Activated T-cell treated with anti-CD3 and anti-CD28 coated beads, Interleukin-2, amount 50 U/mL, for 1 hour (primary cell): ENCODE measurements at regions not wholly inside any gene's neighbourhood (a gene's known extent, or its start where the extent isn't known, plus 50 kb on each side); places are given as distances from the start of the nearest gene placed in this dataset.
"Not testable (repeated sequence)": the region's sequence is repeated elsewhere in the genome, so short reads cannot be mapped to it uniquely, and the experiment has no call there.

Experiments used
- DNase-seq: peaks from one replicate; pipeline ENCODE4 v3.0.0-alpha.2; 2020

DNA sequence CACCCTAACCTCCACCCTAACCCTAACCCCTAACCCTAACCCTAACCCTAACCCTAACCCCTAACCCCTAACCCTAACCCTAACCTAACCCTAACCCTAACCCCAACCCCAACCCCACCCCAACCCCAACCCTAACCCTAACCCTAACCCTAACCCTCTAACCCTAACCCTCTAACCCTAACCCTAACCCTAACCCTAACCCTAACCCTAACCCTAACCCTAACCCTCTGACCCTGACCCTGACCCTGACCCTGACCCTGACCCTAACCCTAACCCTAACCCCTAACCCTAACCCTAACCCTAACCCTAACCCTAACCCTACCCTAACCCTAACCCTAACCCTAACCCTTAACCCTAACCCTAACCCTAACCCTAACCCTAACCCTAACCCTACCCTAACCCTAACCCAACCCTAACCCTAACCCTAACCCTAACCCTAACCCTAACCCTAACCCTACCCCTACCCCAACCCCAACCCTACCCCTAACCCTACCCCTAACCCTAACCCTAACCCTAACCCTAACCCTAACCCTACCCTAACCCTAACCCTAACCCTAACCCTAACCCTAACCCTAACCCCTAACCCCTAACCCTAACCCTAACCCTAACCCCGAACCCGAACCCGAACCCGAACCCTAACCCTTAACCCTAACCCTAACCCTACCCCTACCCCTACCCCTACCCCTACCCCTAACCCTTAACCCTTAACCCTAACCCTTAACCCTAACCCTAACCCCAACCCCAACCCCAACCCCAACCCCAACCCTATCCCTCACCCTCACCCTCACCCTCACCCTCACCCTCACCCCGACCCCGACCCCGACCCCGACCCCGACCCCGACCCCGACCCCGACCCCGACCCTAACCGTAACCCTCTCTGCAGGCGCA lies 186.2 kb upstream of the CHL1 start:
- DNase-seq = not testable (repeated sequence)

DNA sequence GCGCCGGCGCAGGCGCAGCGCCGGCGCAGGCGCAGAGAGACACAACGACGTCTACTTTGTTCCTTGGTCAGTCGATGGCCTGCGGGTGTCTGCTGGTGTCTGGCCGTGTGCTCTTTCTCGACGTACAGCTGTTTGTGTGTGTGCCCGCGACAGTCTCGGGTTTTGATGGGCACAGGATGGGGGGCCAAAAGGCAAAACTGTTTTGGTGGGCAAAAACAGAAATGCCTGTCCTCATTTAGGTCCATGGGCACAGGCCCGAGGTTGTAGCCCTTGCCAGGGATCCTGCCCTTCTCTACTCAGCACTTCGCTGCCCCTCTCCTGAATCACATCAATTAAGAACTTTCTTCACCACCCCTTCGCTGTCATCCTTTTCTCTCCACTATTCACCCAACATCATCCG lies 184.8 kb upstream of the CHL1 start:
- DNase-seq = peak; percentile 22

DNA sequence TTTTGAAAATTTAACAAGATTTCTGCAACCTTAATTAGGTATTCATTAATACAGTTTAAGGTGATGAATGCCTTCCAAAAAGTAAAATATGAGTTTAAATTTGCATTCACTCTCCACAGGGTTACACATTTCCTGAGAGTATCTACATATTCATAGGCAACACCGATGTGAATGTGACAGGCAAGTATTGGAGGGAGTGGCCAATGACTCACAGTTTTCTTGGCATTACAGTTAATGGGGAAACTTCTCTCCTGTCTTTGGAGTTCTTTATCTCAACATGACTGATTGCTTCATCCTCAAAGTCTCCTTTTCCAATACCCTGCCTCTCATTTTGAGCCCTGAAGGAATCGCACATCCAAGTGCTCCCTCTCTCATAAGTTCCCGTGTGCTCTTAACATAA lies 181.9 kb upstream of the CHL1 start:
- no peak for DNase-seq

DNA sequence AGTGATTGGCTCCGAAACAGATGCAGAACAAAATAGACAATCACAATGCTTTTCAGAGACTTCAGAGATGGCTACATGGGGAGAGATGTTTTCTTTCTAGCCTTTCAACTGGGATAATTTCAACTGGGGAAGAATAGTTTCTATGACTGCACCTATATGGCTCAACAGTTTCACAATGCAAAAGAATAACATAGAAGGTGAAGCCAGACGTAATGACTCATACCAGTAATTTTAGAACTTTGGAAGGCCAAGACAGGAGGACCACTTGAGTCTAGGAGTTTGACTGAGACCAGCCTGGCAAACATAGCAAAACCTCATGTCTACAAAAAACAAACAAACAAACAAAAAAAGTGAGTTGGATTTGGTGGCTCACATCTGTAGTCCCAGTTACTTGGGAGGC lies 180.2 kb upstream of the CHL1 start:
- DNase-seq = no peak

DNA sequence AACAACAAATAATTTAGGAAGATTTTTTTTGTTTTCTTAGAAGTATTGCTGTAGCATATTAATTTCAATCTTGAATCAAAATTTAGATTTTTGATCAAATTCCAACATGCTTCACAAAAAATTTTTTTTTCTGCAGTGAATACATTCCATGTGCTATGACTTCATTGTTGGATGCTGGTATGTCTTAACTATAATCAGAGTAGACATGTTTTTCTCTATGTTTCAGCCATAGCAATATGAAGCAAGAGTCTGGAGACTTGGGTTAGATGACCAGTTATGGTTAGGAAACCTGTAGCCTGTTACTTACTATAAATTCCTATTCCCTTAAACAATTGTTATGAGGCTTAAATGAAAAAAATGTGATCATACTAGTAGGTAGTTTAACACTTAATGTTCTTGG lies 176.1 kb upstream of the CHL1 start:
- DNase-seq = no peak

DNA sequence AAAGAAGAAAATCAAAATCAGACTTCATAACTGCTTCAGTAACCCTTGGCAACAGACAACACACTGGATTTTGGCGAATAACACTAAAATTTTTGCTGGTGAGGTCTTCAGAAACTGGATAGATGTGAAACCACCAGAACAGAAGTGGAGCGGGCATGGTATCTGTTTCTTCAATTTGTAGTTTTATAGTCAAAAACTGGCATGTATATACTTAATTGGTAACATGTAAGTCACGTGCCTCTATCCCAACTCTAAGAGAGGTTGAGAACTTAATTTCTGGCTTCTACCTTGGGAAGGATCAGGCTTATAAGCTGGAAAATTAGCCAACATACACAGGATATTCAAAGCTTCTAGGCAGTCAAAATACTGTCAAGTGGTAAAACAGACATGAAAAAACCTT lies 172.6 kb upstream of the CHL1 start:
- no peak for DNase-seq

DNA sequence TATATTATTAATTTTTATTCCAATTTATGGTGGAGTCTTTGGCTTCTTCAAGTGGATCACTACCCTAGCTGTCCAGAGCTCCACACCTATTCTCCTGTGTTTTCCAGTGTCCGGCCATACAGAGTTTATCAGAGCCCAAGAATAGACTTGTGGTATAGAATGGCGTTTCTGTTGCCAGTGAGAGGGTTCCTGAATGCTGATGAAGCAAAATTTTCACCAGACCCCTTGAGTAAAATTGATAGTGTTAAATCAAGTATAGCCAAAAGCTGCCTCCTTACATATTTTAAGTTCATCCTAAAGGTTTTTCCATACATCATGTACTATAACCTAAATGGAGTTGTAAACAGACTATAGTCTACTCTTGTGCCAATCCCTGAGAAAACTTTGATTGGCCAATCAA lies 171.5 kb upstream of the CHL1 start:
- no peak for DNase-seq

DNA sequence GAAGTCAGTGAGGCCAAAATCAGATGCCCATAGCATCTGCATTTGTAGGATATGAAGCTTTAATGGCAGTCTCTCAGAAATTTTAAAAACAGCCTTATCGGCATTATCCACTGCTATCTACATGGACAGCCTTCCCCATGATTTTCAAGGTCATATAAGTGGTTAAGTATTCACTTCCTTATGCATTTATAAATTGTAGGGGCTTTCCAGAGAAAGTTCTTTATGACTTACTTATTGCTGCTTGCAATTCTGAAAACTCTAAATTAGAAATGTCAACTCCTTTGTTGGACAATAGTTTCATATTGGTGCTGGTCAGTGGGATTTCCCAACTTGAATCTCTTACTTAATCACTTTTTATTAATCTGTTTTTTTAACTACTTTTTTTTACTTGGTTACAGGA lies 160.6 kb upstream of the CHL1 start:
- not testable (repeated sequence) for DNase-seq

DNA sequence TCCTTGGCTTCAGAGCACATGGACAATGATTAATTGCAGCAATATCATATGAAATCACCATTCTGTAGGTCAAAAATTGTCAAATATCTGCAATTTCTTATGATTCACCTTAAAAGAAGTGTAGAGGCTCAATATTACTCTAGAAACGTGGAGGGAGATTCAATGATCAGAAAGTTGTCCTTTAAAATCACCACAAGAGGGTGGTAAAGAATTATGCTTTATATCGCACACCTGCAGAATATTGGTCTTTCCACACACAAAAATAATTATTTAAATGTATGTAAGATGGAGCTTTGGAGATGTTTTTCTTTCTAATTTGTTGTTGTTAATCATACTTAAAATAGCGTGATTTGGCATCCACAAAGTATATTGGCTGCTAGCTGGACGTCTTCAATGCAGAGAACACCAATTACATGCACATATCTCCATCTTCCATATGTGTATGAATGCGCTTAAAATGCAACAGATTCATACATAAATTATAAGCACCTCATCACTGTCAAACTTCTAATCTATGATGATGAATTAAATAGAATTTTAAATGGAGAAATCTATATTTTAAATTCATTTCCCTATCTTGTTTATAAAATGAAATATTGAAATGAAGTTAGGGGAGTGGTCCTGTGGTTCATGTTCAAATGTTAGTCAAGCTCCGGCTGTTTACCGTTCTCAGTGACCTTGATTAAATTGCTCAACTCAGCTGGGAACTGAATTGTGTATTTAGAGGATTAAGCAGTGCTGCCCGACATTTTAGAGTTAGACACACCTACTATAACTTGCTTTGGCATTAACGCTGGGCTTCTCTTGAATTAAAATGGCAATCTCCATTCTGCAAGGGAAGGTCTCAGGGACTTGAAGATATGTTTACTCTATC lies 153.5 kb upstream of the CHL1 start:
- DNase-seq = not testable (repeated sequence)

DNA sequence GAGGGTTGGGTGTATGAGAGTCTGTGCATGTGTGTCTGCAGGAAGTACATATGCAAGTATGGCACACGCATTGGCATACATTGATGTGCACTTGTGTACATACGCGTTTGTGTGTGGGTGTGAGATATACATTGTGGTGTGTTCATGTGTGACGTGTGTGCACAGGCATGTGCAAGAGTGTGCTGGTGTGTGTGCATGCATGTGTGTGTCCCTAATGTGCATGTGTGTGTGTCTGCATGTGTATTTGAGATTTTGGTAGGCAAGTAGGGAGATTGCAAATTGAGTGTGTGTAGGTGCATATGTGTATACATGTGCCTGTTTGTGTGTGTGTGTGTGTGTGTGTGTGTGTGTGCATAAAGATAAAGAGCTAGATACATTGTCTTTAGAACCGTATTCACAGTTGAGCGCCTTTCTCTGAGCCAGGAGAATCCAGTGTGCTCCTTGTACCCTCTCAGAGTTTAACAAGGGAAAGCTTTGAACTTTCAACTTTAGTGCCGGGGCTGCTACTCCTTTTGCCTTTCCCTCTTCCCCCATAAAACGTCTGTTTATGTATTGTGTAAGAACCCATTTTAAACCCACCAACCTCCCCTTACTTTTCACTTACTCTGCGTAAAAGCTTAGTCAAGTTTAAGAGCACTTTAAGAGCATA lies 152.4 kb upstream of the CHL1 start:
- no peak for DNase-seq

DNA sequence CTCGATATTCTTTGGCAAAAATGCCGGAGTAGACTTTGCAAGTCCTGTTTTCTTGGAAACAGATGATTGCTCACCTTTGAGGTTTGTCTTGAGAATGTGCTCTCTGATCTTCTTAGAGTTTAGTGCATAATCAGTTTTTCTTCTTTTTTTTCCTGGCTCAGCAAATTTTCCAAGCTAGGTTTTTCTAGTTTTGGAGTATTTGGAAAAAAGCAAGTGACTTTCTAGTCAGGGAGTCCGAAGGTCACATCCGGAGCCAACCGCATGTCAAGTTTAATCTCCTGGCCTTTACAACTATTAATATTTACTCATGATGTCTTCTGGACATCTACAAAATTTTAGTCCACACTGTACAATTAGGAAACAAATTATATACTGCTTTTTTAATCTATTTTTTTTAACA lies 151.6 kb upstream of the CHL1 start:
- DNase-seq = not testable (repeated sequence)

DNA sequence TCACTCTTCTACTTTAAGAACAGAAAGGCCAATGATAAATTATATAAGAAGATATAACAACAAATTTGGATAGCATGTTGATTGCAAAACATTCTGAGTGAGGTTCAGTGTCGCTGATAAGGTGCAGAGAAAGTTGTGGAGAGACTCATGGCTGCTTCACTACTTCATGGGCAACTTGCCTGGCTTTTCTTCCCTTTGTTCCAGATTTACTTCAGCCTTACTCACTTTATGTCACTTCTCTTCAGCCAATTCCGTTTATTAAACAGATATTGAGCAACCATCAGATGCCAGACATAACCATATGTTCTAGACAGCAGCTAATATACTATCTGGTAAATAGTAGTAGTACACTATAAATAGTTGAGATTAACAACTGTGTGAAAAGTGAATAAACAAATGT lies 150.0 kb upstream of the CHL1 start:
- DNase-seq = no peak

DNA sequence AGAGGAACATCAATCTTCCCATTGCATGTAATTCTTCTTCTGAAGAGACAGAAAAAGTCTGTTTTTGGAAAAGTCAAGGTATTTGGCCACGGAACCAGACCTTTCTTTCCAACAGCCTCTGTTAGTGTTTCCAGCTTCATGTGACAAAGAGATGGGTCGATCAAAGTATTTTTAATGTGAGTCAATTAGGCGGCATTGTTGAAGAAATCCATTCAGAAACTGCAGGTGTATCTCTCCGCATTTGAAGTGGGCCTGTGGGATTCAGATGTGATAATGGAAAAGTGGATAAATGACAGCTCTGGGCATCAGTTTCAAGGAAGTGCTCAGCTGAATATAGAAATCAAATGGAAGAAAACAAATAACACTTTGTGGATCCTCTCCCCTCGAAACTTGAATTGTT lies 143.1 kb upstream of the CHL1 start:
- not testable (repeated sequence) for DNase-seq

DNA sequence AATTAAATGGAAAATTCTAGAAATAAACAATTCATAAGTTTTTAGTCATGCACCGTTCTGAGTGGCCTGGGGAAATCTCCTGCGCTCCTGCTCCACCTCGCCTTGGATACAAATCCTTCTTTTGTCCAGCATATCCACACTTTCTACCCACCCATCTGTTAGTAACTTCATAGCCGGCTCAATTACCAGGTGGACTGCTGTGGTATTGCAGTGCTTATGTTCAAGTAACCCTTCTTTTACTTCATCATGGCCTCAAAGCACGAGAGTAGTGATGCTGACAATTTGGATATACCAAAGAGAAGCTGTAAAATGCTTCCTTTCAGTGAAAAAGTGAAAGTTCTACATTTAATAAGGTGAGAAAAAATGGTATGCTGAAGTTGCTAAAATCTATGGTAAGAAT lies 142.3 kb upstream of the CHL1 start:
- DNase-seq = no peak

DNA sequence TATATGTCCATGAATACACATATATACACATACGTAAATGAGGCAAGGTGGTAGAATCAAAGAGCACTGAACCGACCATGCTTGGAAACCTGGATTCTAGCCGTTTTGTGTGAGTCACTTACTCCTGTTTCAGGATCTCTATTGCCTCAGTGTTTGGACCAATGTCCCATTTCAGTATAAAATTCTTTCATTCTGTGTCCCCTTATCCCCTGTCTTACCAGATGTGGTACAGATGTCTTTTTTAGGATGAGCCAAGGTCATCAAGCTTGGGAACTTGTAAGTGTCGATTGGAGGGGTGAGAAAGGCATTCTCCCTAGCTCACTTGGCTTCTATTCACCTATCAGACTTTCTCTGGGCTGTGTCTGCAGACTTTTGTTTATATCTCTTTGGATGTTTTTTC lies 139.9 kb upstream of the CHL1 start:
- DNase-seq = no peak

DNA sequence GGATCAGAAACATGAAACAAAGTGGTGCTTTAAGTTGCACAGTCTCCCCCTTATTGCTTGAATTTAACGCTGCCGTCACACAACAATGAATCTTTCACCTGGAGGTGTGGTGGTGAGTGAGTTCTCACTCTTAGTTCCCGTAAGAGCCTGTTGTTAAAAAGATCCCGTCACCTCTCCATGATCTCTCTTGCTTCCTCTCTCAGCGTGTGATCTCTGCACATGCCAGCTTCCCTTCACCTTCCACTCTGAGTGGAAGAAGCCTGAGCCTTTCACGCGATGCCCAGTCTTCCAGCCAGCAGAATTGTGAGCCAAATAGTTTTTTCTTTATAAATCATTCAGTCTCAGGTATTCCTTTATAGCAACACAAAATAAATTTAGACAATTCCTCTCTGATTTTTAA lies 136.7 kb upstream of the CHL1 start:
- DNase-seq = no peak

DNA sequence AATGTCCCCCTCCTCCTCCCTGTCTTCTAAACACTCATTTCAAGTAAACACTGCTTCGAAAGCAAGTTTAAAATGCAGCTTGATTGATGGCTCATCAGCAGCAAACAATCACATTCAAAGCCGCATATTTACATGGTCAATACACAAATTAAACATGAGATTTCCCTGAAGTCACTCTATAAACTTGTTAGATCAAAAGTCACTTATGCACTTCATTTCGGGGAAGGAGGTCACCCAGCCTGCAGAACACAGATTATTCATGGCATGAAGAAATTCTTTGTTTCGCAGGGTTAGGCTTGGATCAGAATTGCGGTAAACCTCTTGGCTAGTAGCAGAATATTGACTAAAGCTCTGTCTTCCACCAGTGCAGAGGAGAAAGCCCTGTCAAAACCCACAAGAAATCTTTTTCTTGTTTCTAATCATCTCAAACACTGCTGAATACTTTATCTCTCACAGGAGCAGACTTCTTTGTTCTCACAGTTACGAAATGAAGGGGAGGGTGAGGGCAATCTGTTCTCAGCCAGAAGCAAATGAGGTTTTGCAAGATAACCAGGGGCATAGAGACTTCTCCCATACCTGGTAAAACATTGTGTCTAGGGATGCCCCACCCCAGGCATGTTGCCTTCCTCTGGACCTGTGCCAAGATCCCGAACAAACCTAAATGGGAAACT lies 133.3 kb upstream of the CHL1 start:
- DNase-seq = no peak

DNA sequence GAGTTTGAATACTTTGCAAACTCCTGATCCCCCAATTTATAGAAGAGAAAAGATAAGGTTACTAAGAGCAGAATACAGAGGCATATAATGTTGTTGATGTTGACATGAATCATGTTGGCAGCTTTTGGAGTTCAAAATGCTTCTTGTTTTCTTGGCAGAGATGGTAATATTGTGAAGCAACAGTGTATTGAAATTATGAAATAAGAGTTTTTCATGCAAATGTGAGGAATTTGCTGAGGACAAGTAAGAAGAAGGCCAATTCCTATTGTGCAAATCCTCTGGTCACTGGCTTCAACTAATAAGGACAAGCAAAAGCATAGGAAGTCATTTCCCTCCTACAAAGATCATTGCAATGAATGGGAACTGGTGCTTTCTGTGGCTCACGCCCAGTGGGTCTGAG lies 126.9 kb upstream of the CHL1 start:
- no peak for DNase-seq

DNA sequence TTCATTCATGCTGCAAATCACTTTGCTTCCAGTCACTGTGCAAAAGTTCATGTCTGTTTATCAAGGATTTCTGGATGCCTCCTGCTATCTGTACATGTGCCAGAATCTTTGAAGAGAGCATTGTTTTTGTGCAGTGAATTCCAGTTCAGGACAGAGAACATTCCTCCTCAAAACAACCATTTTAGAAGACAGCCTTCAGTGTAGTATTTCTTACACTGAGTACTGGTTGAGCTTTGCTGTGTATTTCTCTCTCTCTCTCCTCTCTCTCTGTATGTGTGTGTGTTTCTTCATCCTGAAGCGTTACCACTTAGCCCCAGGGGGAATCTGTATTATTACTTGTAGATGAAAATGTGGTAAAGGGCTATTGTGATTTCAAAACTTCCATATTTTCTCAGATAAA lies 123.8 kb upstream of the CHL1 start:
- DNase-seq = no peak

DNA sequence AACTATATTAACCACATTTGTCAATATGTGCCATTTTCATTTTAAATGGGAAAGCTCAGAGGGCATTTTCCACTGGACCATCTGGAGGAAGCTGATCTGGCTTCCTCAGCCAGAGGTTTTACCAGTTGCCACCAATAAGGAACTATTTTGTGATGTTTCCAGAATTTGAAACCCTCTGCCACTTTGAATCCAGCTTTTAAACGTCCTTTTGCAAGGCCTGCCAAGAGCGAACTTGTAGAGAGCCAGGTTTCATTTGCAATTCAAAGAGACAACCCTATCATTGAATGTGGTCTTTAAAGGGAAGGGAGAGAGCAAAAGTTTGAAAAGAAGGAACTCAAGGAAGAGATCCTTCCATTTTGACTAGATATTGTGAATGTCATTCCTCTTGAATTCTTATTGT lies 123.3 kb upstream of the CHL1 start:
- DNase-seq = no peak

DNA sequence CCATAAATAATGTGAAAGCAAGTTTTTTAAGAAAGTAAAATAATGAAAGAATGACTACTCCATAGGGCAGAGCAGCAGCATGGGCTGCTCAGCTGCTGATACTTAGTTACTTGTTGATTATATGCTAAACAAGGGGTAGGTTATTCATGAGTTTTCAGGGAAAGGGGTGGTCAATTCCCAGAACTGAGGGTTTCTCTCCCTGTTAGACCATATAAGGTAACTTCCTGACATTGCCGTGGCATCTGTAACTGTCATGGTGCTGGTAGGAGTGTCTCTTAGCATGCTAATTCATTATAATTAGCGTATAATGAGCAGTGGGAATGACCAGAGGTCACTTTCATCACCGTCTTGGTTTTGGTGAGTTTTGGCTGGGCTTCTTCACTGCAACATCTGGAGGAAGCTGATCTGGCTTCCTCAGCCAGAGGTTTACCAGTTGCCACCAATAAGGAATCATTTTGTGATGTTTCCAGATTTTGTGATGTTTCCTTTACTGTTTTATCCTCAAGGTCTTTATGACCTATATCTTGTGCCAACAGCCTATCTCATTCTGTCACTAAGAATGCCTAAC lies 121.8 kb upstream of the CHL1 start:
- DNase-seq = no peak

DNA sequence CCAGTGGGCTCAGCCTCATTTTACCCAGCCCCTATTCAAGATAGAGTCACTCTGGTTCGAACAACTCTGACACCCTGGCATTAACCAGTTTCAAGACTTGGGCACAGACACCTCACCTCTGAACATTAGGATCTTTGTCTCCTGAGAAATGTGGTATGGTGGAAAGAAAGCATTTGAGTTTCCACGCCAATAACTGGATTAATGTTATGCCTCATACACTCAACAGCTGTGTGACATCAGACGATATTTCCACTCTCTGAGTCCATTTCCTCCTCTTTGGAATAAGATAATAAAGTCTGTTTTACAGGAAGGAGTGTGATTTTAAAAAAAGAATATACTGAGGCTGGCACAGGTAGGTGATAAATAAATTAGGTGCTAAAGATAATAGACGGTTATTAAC lies 121.3 kb upstream of the CHL1 start:
- DNase-seq = no peak

DNA sequence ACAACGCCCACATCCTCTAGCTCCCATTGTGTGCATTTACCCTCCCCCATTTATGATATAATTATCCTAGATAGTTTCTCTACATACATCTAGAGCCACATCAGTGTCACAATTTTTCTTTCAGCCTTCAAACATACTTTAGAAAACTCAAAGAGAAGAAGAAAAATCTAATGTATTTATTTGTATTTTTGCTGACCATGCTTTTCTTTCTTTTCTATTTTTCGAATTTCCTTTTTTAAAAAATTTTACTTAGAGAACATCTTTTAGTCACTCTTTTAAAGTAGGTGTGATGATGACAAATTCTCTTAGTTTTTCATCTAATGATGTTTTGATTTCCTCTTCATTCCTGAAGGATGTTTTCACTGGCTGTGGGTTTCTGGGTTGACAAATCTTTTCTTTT lies 117.0 kb upstream of the CHL1 start:
- no peak for DNase-seq
